GM15510 (cell line): ENCODE measurements at regions not wholly inside any gene's neighbourhood (a gene's known extent, or its start where the extent isn't known, plus 50 kb on each side); places are given as distances from the start of the nearest gene placed in this dataset.

Experiments used
- POLR2A ChIP-seq: IDR thresholded peaks from 3 replicates; pipeline ENCODE4 v1.6.1; 2011; ENCODE audit warnings: borderline replicate concordance; ENCODE audit not compliant: insufficient read length; ENCODE audit errors: extremely low read depth

GRCh38 chr5:56463944-56464571 lies 230.9 kb upstream of the ANKRD55 start:
- no peak for TF ChIP-seq POLR2A

- TF ChIP-seq POLR2A = no peak
These were observed 228.5 kb upstream of the ANKRD55 start for GRCh38 chr5:56461584-56461983.

GRCh38 chr5:56460681-56461191 lies 227.6 kb upstream of the ANKRD55 start:
- no peak for TF ChIP-seq POLR2A

- TF ChIP-seq POLR2A = no peak
These were observed 227.0 kb upstream of the ANKRD55 start for GRCh38 chr5:56460195-56460546.

GRCh38 chr5:56459394-56460194 lies 226.5 kb upstream of the ANKRD55 start:
- TF ChIP-seq POLR2A = no peak

GRCh38 chr5:56457887-56458812 lies 225.0 kb upstream of the ANKRD55 start:
- TF ChIP-seq POLR2A = no peak

- no peak for TF ChIP-seq POLR2A
These were observed 222.9 kb upstream of the ANKRD55 start for GRCh38 chr5:56456002-56456401.

GRCh38 chr5:56455417-56455816 lies 222.3 kb upstream of the ANKRD55 start:
- TF ChIP-seq POLR2A = no peak

GRCh38 chr5:56454219-56454862 lies 221.2 kb upstream of the ANKRD55 start:
- TF ChIP-seq POLR2A = no peak

GRCh38 chr5:56451742-56452141 lies 218.6 kb upstream of the ANKRD55 start:
- TF ChIP-seq POLR2A = no peak

GRCh38 chr5:56450766-56451165 lies 217.6 kb upstream of the ANKRD55 start:
- no peak for TF ChIP-seq POLR2A

- no peak for TF ChIP-seq POLR2A
These were observed 216.0 kb upstream of the ANKRD55 start for GRCh38 chr5:56449071-56449640.

- no peak for TF ChIP-seq POLR2A
These were observed 214.5 kb upstream of the ANKRD55 start for GRCh38 chr5:56447656-56448055.

- no peak for TF ChIP-seq POLR2A
These were observed 214.1 kb upstream of the ANKRD55 start for GRCh38 chr5:56447232-56447631.
